HL-60 (cell line): ENCODE measurements at regions not wholly inside any gene's neighbourhood (a gene's known extent, or its start where the extent isn't known, plus 50 kb on each side); places are given as distances from the start of the nearest gene placed in this dataset.

Experiments used
- POLR2AphosphoS5 ChIP-seq: IDR thresholded peaks from 2 replicates; pipeline ENCODE4 v1.6.1; 2012; ENCODE audit warnings: low read depth
- TF ChIP-seq, protein P1 (sequence below): IDR thresholded peaks from one replicate; pipeline ENCODE4 v1.5.1; 2011; ENCODE audit warnings: low read length, control low read depth, inconsistent platforms; ENCODE audit not compliant: insufficient read depth
- TF ChIP-seq, protein P2 (sequence below): IDR thresholded peaks from 2 replicates; pipeline ENCODE4 v1.6.1; 2012; ENCODE audit warnings: low read depth; ENCODE audit not compliant: insufficient replicate concordance

DNA sequence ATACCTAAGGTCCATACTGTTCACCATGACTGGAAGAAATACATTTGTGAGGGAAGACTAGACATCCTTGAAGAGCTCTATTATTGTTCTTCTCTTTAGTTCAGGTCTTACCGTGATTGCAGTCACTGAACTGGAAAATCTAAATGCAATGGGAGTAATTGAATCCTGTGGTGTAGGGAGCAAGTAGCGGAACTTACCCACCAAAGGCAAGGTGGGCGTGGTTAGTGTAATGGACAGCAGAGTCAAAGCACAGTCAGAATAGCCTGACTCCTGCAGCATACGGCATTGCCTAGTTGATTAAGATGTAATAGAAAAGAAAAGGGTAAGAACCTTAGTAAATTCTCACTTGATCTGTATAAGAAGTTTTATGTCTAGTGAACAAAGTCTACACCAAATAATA, 679.7 kb upstream of the EPHA7 start:
- TF ChIP-seq, protein P1, sequence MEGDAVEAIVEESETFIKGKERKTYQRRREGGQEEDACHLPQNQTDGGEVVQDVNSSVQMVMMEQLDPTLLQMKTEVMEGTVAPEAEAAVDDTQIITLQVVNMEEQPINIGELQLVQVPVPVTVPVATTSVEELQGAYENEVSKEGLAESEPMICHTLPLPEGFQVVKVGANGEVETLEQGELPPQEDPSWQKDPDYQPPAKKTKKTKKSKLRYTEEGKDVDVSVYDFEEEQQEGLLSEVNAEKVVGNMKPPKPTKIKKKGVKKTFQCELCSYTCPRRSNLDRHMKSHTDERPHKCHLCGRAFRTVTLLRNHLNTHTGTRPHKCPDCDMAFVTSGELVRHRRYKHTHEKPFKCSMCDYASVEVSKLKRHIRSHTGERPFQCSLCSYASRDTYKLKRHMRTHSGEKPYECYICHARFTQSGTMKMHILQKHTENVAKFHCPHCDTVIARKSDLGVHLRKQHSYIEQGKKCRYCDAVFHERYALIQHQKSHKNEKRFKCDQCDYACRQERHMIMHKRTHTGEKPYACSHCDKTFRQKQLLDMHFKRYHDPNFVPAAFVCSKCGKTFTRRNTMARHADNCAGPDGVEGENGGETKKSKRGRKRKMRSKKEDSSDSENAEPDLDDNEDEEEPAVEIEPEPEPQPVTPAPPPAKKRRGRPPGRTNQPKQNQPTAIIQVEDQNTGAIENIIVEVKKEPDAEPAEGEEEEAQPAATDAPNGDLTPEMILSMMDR = no peak
- TF ChIP-seq POLR2AphosphoS5 = no peak
- TF ChIP-seq, protein P2, sequence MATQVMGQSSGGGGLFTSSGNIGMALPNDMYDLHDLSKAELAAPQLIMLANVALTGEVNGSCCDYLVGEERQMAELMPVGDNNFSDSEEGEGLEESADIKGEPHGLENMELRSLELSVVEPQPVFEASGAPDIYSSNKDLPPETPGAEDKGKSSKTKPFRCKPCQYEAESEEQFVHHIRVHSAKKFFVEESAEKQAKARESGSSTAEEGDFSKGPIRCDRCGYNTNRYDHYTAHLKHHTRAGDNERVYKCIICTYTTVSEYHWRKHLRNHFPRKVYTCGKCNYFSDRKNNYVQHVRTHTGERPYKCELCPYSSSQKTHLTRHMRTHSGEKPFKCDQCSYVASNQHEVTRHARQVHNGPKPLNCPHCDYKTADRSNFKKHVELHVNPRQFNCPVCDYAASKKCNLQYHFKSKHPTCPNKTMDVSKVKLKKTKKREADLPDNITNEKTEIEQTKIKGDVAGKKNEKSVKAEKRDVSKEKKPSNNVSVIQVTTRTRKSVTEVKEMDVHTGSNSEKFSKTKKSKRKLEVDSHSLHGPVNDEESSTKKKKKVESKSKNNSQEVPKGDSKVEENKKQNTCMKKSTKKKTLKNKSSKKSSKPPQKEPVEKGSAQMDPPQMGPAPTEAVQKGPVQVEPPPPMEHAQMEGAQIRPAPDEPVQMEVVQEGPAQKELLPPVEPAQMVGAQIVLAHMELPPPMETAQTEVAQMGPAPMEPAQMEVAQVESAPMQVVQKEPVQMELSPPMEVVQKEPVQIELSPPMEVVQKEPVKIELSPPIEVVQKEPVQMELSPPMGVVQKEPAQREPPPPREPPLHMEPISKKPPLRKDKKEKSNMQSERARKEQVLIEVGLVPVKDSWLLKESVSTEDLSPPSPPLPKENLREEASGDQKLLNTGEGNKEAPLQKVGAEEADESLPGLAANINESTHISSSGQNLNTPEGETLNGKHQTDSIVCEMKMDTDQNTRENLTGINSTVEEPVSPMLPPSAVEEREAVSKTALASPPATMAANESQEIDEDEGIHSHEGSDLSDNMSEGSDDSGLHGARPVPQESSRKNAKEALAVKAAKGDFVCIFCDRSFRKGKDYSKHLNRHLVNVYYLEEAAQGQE = no peak
